GM12875 (cell line): ENCODE measurements at regions not wholly inside any gene's neighbourhood (a gene's known extent, or its start where the extent isn't known, plus 50 kb on each side); places are given as distances from the start of the nearest gene placed in this dataset.

Experiments
- H3K4me3 ChIP-seq: one replicate; pipeline ENCODE4 v1.5.1; 2011; ENCODE audit warnings: low read depth, low read length, control low read depth
- TF ChIP-seq, protein P1 (sequence below): IDR thresholded peaks from 2 replicates; pipeline ENCODE4 v1.5.1; 2011; ENCODE audit warnings: low read depth, mild to moderate bottlenecking, control low read depth, inconsistent platforms, low read length, moderate library complexity, borderline replicate concordance; ENCODE audit not compliant: insufficient read depth

DNA sequence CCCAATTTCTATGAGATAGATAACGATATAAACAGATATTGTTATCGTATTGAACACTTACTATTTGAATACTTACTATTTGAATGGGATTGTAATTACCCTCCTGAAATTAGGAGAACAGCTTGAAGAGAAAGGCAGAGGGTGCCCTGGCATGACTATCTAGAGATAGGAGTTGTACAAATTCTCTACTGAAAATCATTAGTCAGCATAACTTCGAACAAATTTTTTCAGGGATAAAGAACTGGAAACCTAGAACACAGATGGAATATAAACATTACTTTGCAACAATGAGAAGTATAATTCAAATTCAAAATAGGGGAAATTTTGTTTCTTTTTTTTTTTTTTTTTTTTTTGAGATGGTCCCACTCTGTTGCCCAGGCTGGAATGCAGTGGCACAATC, 1096.8 kb downstream of the C4orf33 start:
- TF ChIP-seq, protein P1, sequence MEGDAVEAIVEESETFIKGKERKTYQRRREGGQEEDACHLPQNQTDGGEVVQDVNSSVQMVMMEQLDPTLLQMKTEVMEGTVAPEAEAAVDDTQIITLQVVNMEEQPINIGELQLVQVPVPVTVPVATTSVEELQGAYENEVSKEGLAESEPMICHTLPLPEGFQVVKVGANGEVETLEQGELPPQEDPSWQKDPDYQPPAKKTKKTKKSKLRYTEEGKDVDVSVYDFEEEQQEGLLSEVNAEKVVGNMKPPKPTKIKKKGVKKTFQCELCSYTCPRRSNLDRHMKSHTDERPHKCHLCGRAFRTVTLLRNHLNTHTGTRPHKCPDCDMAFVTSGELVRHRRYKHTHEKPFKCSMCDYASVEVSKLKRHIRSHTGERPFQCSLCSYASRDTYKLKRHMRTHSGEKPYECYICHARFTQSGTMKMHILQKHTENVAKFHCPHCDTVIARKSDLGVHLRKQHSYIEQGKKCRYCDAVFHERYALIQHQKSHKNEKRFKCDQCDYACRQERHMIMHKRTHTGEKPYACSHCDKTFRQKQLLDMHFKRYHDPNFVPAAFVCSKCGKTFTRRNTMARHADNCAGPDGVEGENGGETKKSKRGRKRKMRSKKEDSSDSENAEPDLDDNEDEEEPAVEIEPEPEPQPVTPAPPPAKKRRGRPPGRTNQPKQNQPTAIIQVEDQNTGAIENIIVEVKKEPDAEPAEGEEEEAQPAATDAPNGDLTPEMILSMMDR, result no peak
- no peak overlapping the region for H3K4me3 ChIP-seq

DNA sequence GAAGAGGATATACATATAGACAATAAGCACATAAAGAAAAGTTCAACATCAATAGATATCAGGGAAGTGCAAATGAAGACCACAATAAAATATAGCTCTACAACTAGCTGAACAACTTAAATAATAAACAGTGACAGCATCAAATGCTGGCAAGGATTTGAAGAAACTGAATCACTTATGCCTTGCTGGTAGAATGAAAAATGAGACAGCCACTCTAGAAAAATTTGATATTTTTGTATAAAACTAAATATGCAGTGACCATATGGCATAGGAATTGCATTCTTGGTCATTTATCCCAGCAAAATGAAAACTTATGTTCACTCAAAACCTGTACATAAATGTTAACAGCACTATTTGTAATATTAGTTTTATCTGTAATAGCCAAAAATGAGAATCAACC, 1102.0 kb downstream of the C4orf33 start:
- H3K4me3 ChIP-seq, result no peak overlapping the region
- TF ChIP-seq, protein P1, result no peak

DNA sequence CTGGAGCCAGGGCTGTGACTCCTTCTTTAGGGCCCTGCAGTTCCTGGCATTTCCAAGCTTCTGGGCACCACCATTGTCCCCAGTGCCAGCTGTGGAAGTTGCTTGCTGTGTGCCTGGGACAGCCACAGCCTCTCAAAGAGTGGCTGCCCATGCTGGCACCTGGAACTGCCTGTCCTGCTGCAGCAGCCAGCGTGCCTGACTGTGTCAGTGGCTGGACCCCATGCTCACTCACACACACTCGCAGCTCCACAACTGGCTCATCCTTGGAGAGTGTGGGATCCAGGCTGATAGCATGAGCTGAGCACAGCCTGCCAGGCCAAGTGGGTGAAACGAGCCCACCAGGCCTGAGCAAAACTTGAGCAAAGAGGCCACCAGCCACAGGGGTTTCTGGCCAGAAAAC, 1107.6 kb downstream of the C4orf33 start:
- TF ChIP-seq, protein P1, result no peak
- H3K4me3 ChIP-seq, result no peak overlapping the region

DNA sequence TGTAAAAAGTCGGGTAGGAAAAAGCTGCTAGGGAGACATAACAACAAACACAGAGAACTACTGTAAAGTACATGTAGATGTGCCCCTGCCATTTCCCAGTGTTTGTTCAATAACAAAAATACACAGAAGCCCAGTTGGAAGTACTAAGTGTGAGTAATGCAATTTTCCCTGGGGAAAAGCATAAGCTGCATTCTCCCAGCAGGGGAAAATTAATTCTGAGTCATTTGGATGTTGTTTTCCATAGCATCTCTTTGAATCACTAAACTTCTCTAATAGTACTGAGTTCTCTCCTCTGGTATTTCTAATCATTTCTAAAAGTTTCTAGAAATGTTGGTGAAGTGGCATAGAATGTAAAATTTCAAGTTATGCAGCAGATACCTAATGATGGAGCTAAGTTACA, 1114.9 kb downstream of the C4orf33 start:
- TF ChIP-seq, protein P1, result no peak
- no peak overlapping the region for H3K4me3 ChIP-seq

DNA sequence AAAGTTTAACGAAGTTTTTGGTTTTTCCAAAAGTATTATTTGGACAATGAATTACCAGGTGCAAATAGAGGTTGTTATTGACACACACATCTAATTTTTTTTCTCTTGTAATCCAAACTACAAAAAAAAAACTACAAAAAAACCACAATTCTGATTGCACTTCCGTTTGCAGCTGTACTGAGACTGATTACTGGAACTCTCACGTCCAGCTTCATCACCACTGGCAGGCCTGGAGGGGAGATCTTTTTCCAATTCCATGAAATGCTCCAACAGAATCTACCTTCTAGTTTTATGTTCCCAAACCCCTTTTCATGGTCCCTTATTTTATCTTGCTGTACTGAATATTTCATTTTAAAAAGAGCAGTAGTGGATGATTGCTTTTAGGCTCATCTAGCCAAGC, 1118.3 kb downstream of the C4orf33 start:
- TF ChIP-seq, protein P1, result no peak
- no peak overlapping the region for H3K4me3 ChIP-seq

DNA sequence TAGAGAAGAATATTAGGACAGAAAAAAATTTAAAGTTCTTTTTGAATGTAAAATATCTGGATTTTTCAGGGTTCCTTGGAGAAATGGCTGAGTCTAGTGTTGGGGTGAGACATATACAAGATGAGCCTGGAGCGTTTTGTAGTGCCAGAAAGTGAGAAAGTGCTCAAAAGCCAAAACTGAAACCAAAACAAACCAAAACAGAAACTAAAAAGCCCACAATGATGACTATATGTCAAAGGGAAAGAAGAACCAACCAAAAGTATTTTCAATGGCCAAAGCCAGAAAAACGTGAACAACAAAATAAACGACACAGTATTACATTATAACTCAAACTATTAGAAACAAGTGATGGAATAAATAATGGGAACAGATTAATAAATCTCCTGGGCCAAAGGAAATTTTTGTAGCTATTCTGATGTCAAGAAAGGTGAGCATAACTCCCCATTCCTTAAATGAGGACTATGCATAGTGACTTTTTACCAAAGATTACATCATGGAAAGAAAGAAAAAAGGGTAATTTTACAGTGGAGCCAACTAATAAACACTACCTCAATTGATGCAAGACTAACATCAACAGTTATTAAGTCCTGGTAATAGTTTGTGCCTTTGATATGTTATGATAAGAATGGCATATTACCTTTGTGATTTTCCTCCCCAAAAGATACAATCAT, 1137.6 kb downstream of the C4orf33 start:
- H3K4me3 ChIP-seq, result no peak overlapping the region
- TF ChIP-seq, protein P1, result no peak

DNA sequence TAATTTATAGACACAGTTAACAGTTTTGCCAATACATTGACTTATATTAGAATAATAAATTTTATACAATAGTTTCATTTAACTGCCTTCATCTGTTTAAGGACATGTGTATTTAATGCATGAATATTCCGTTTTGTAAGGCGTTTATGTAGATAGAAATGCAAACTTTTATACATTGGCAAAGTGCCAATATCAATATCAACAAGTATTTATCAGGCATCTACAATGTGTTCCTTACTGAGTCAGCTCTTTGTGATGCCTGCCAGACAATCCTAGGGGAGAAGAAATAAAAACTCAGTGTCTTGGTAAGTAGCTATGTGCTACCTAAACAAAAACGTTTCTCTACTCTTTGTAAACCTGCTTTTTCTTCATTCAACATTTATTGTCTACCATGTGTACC, 1142.2 kb downstream of the C4orf33 start:
- TF ChIP-seq, protein P1, result no peak
- no peak overlapping the region for H3K4me3 ChIP-seq
